ENCODE measurements at regions not wholly inside any gene's neighbourhood (a gene's known extent, or its start where the extent isn't known, plus 50 kb on each side); places are given as distances from the start of the nearest gene placed in this dataset.

GRCh38 chrX:135644624-135645023 lies 68.8 kb upstream of the CT45A1 start (continued):
- TF ChIP-seq ZNF532 (CRISPR knock-in tag; IDR thresholded peaks at IDR 0.05; ENCODE audit: borderline replicate concordance) (no peak), TCF7 (CRISPR knock-in tag; IDR thresholded peaks at IDR 0.05; ENCODE audit: low read depth) (no peak), SP1 (CRISPR knock-in tag; conservative IDR thresholded peaks at IDR 0.05) (no peak), ZNF138 (CRISPR knock-in tag; conservative IDR thresholded peaks at IDR 0.05) (no peak)

GRCh38 chrX:135649029-135649428 lies 64.4 kb upstream of the CT45A1 start:
- Mint-ChIP-seq H3K4me3 (no peak overlapping the region), H3K9me3 (no peaks in the 10 kb centered on the region), H3K27ac (no peak overlapping the region), H3K4me1 (peaks cover 9% of the 10 kb centered on the region), H3K36me3 (no peaks in the 10 kb centered on the region), H3K27me3 (ENCODE audit: low read depth) (peaks cover 3% of the 10 kb centered on the region; the same call in 1 of the 2 replicates)
- CTCF ChIA-PET = interaction anchor here (1.0 kb wide), 1 partner anchor 59 kb away, joined by 3 read pairs; no protein-coding TSS in a partner anchor
- no peak for TF ChIP-seq ESRRA (CRISPR knock-in tag; IDR thresholded peaks at IDR 0.05; ENCODE audit: borderline replicate concordance)
- TF ChIP-seq ZBTB43 (CRISPR knock-in tag; IDR thresholded peaks at IDR 0.05) = no peak
- no peak for TF ChIP-seq USF1 (CRISPR knock-in tag; IDR thresholded peaks at IDR 0.05)
- no peak for TF ChIP-seq KAT7 (CRISPR knock-in tag; IDR thresholded peaks at IDR 0.05; ENCODE audit: borderline replicate concordance)
- no peak for TF ChIP-seq ZNF121 (CRISPR knock-in tag; IDR thresholded peaks at IDR 0.05)
- TF ChIP-seq IRF1 (CRISPR knock-in tag; IDR thresholded peaks at IDR 0.05) = no peak
- TF ChIP-seq TEAD4 (CRISPR knock-in tag; IDR thresholded peaks at IDR 0.05) = no peak
- TF ChIP-seq HMGA2 (CRISPR knock-in tag; IDR thresholded peaks at IDR 0.05) = no peak
- TF ChIP-seq ZNF263 (CRISPR knock-in tag; IDR thresholded peaks at IDR 0.05; ENCODE audit: low read depth) = no peak
- no peak for TF ChIP-seq MAX (CRISPR knock-in tag; IDR thresholded peaks at IDR 0.05)
- no peak for TF ChIP-seq JUN (CRISPR knock-in tag; IDR thresholded peaks at IDR 0.05)
- no peak for TF ChIP-seq ATF3 (CRISPR knock-in tag; conservative IDR thresholded peaks at IDR 0.05)
- TF ChIP-seq FOXJ3 (CRISPR knock-in tag; IDR thresholded peaks at IDR 0.05; ENCODE audit: borderline replicate concordance) = no peak
- TF ChIP-seq USF2 (CRISPR knock-in tag; IDR thresholded peaks at IDR 0.05) = no peak
- no peak for TF ChIP-seq TCF7 (CRISPR knock-in tag; IDR thresholded peaks at IDR 0.05; ENCODE audit: low read depth)
- TF ChIP-seq SOX15 (CRISPR knock-in tag; IDR thresholded peaks at IDR 0.05) = no peak
- no peak for TF ChIP-seq CDX4 (CRISPR knock-in tag; IDR thresholded peaks at IDR 0.05; ENCODE audit: borderline replicate concordance)
- no peak for TF ChIP-seq ZNF232 (CRISPR knock-in tag; IDR thresholded peaks at IDR 0.05)
- TF ChIP-seq ATF1 (CRISPR knock-in tag; IDR thresholded peaks at IDR 0.05) = no peak
- no peak for TF ChIP-seq E2F4 (CRISPR knock-in tag; IDR thresholded peaks at IDR 0.05; ENCODE audit: borderline replicate concordance, low read depth)
- no peak for DNase-seq (ENCODE audit: low spot score)
- no peak for ATAC-seq
- POLR2A ChIA-PET = no interaction called here
